WTC11 (cell line): ENCODE measurements at regions not wholly inside any gene's neighbourhood (a gene's known extent, or its start where the extent isn't known, plus 50 kb on each side); places are given as distances from the start of the nearest gene placed in this dataset.

Experiments used
- ATAC-seq: fragments of 200-7000 bp; cut with Tn5 transposase; 2 replicates; pipeline ENCODE4 v1.10.0; 2021; ENCODE audit warnings: mild to moderate bottlenecking, moderate library complexity
- CTCF ChIA-PET: fragments of 300-600 bp; sonication (Branson Sonifier 250); formaldehyde crosslinking; loops from one replicate; lab custom pipeline; 2021; ENCODE audit warnings: antibody characterized with exemption; lab: Charles Lee
- POLR2A ChIA-PET: fragments of 350-600 bp; sonication (Branson Sonifier 250); formaldehyde crosslinking; loops from one replicate; lab custom pipeline; 2021; ENCODE audit warnings: antibody characterized with exemption; lab: Charles Lee
- DNase-seq: peaks from one replicate; pipeline ENCODE4 v3.0.0; 2021; ENCODE audit warnings: low spot score
- H3K27ac Mint-ChIP-seq: 2 replicates; pipeline ENCODE4 v1.8.0; 2021; ENCODE audit warnings: mixed read lengths
- H3K27me3 Mint-ChIP-seq: 2 replicates; pipeline ENCODE4 v1.8.0; 2021; ENCODE audit warnings: low read depth, mild to moderate bottlenecking, moderate library complexity, mixed read lengths
- H3K36me3 Mint-ChIP-seq: 2 replicates; pipeline ENCODE4 v1.8.0; 2021; ENCODE audit warnings: mixed read lengths
- H3K4me1 Mint-ChIP-seq: 2 replicates; pipeline ENCODE4 v1.8.0; 2022; ENCODE audit warnings: mixed read lengths
- H3K4me3 Mint-ChIP-seq: 2 replicates; pipeline ENCODE4 v1.8.0; 2021; ENCODE audit warnings: mild to moderate bottlenecking, moderate library complexity, mixed read lengths
- H3K9me3 Mint-ChIP-seq: 2 replicates; pipeline ENCODE4 v1.8.0; 2021; ENCODE audit warnings: mixed read lengths
- AFF4 ChIP-seq: sonication (generic); formaldehyde crosslinking; IDR thresholded peaks from 2 replicates; pipeline ENCODE4 v1.8.1; 2023; ENCODE audit warnings: mild to moderate bottlenecking, missing genetic modification reagents, borderline replicate concordance
- ATF1 ChIP-seq: sonication (generic); formaldehyde crosslinking; IDR thresholded peaks from 2 replicates; pipeline ENCODE4 v1.8.1; 2023; ENCODE audit warnings: mild to moderate bottlenecking, moderate library complexity, missing genetic modification reagents
- ATF3 ChIP-seq: sonication (generic); formaldehyde crosslinking; conservative IDR thresholded peaks from 2 replicates; pipeline ENCODE4 v1.8.1; 2022; ENCODE audit warnings: mild to moderate bottlenecking, missing genetic modification reagents
- CREB1 ChIP-seq: sonication (generic); formaldehyde crosslinking; IDR thresholded peaks from 2 replicates; pipeline ENCODE4 v1.8.0; 2023; ENCODE audit warnings: mild to moderate bottlenecking, missing genetic modification reagents
- ELF4 ChIP-seq: sonication (generic); formaldehyde crosslinking; IDR thresholded peaks from 2 replicates; pipeline ENCODE4 v1.8.1; 2022; ENCODE audit warnings: low read depth, mild to moderate bottlenecking, moderate library complexity, missing genetic modification reagents
- FOXP1 ChIP-seq: sonication (generic); formaldehyde crosslinking; IDR thresholded peaks from 2 replicates; pipeline ENCODE4 v1.8.0; 2022; ENCODE audit warnings: missing genetic modification reagents, mild to moderate bottlenecking, moderate library complexity, borderline replicate concordance
- IRF1 ChIP-seq: sonication (generic); formaldehyde crosslinking; IDR thresholded peaks from 2 replicates; pipeline ENCODE4 v1.8.0; 2023; ENCODE audit warnings: missing genetic modification reagents
- OVOL2 ChIP-seq: fragments of 250-450 bp; sonication (Bioruptor Pico); IDR thresholded peaks from 2 replicates; pipeline ENCODE4 v1.9.0; 2021; ENCODE audit warnings: mild to moderate bottlenecking, borderline replicate concordance
- TEAD1 ChIP-seq: sonication (generic); formaldehyde crosslinking; IDR thresholded peaks from 2 replicates; pipeline ENCODE4 v1.8.0; 2022; ENCODE audit warnings: mild to moderate bottlenecking, missing genetic modification reagents
- USF1 ChIP-seq: sonication (generic); formaldehyde crosslinking; IDR thresholded peaks from 2 replicates; pipeline ENCODE4 v1.8.0; 2022; ENCODE audit warnings: mild to moderate bottlenecking, missing genetic modification reagents
- ZBTB21 ChIP-seq: sonication (generic); formaldehyde crosslinking; IDR thresholded peaks from 2 replicates; pipeline ENCODE4 v1.8.1; 2023; ENCODE audit warnings: mild to moderate bottlenecking, missing genetic modification reagents, borderline replicate concordance
- TF ChIP-seq, protein P1 (sequence below): sonication (generic); formaldehyde crosslinking; IDR thresholded peaks from 2 replicates; pipeline ENCODE4 v1.8.0; 2023; ENCODE audit warnings: missing genetic modification reagents, mild to moderate bottlenecking, borderline replicate concordance
- TF ChIP-seq, protein P2 (sequence below): sonication (generic); formaldehyde crosslinking; IDR thresholded peaks from 2 replicates; pipeline ENCODE4 v1.8.1; 2023; ENCODE audit warnings: mild to moderate bottlenecking, moderate library complexity, missing genetic modification reagents

DNA sequence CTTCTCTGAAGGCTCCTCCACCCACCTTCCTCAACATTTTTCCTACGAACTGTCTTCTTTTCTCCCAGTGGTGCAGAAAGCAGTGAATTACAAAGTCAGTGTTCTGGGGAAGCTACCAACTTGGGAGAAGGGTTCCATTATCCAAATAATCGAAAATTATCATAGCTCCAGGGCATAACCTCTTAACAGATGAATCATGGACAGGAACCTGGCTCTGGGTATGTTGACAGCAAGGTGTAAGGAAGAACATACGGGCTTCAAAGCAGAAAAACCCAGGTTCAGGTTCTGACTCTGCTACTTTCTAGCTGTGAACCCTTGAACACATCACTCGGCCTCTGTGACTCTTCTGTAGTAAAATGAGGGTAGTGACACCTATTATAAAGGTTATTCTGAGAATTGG lies 351.3 kb downstream of the ENC1 start (continued):
- TF ChIP-seq, protein P1, sequence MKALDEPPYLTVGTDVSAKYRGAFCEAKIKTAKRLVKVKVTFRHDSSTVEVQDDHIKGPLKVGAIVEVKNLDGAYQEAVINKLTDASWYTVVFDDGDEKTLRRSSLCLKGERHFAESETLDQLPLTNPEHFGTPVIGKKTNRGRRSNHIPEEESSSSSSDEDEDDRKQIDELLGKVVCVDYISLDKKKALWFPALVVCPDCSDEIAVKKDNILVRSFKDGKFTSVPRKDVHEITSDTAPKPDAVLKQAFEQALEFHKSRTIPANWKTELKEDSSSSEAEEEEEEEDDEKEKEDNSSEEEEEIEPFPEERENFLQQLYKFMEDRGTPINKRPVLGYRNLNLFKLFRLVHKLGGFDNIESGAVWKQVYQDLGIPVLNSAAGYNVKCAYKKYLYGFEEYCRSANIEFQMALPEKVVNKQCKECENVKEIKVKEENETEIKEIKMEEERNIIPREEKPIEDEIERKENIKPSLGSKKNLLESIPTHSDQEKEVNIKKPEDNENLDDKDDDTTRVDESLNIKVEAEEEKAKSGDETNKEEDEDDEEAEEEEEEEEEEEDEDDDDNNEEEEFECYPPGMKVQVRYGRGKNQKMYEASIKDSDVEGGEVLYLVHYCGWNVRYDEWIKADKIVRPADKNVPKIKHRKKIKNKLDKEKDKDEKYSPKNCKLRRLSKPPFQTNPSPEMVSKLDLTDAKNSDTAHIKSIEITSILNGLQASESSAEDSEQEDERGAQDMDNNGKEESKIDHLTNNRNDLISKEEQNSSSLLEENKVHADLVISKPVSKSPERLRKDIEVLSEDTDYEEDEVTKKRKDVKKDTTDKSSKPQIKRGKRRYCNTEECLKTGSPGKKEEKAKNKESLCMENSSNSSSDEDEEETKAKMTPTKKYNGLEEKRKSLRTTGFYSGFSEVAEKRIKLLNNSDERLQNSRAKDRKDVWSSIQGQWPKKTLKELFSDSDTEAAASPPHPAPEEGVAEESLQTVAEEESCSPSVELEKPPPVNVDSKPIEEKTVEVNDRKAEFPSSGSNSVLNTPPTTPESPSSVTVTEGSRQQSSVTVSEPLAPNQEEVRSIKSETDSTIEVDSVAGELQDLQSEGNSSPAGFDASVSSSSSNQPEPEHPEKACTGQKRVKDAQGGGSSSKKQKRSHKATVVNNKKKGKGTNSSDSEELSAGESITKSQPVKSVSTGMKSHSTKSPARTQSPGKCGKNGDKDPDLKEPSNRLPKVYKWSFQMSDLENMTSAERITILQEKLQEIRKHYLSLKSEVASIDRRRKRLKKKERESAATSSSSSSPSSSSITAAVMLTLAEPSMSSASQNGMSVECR (CRISPR knock-in tag): no peak

GRCh38 chr5:74288448-74289108 lies 351.9 kb downstream of the ENC1 start:
- Mint-ChIP-seq H3K9me3 (peaks cover 4% of the 10 kb centered on the region), H3K27me3 (no peaks in the 10 kb centered on the region), H3K36me3 (no peaks in the 10 kb centered on the region), H3K4me3 (no peak overlapping the region), H3K27ac (no peak overlapping the region), H3K4me1 (no peaks in the 10 kb centered on the region)
- ATAC-seq (no peak), DNase-seq (no peak)
- ChIA-PET CTCF (no interaction called here), POLR2A (no interaction called here)
- TF ChIP-seq ELF4 (CRISPR knock-in tag): no peak
- no peak for TF ChIP-seq OVOL2 (CRISPR knock-in tag)
- no peak for TF ChIP-seq ATF3 (CRISPR knock-in tag)
- no peak for TF ChIP-seq CREB1
- no peak for TF ChIP-seq ZBTB21 (CRISPR knock-in tag)
- no peak for TF ChIP-seq AFF4
- TF ChIP-seq IRF1 (CRISPR knock-in tag): no peak
- TF ChIP-seq, protein P2, sequence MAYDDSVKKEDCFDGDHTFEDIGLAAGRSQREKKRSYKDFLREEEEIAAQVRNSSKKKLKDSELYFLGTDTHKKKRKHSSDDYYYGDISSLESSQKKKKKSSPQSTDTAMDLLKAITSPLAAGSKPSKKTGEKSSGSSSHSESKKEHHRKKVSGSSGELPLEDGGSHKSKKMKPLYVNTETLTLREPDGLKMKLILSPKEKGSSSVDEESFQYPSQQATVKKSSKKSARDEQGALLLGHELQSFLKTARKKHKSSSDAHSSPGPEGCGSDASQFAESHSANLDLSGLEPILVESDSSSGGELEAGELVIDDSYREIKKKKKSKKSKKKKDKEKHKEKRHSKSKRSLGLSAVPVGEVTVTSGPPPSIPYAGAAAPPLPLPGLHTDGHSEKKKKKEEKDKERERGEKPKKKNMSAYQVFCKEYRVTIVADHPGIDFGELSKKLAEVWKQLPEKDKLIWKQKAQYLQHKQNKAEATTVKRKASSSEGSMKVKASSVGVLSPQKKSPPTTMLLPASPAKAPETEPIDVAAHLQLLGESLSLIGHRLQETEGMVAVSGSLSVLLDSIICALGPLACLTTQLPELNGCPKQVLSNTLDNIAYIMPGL (CRISPR knock-in tag): no peak
- TF ChIP-seq USF1 (CRISPR knock-in tag): no peak
- no peak for TF ChIP-seq ATF1 (CRISPR knock-in tag)
- no peak for TF ChIP-seq FOXP1 (CRISPR knock-in tag)
- TF ChIP-seq TEAD1 (CRISPR knock-in tag): no peak
